ES-I3 (cell line): ENCODE measurements at regions not wholly inside any gene's neighbourhood (a gene's known extent, or its start where the extent isn't known, plus 50 kb on each side); places are given as distances from the start of the nearest gene placed in this dataset.

Experiments
- H3K36me3 ChIP-seq: 2 replicates; pipeline ENCODE4 v1.6.1; 2013; ENCODE audit warnings: mild to moderate bottlenecking, low read length, control low read depth, moderate library complexity; ENCODE audit not compliant: insufficient read depth
- H3K4me1 ChIP-seq: 2 replicates; pipeline ENCODE4 v1.6.1; 2013; ENCODE audit warnings: mild to moderate bottlenecking, control low read depth, low read length; ENCODE audit not compliant: insufficient read depth
- H3K9ac ChIP-seq: 2 replicates; pipeline ENCODE4 v1.6.1; 2013; ENCODE audit warnings: low read depth, mild to moderate bottlenecking, low read length, moderate library complexity
- H3K9me3 ChIP-seq: 2 replicates; pipeline ENCODE4 v1.6.1; 2013; ENCODE audit warnings: mild to moderate bottlenecking, low read length, moderate library complexity; ENCODE audit not compliant: control insufficient read depth, insufficient read depth

GRCh38 chr5:74576941-74577456 lies 63.5 kb downstream of the ENC1 start:
- Histone ChIP-seq H3K36me3 (no peaks in the 10 kb centered on the region), H3K4me1 (0 out of 2 replicates have a peak, but pooled peaks cover 4% of the 10 kb centered on the region), H3K9me3 (no peaks in the 10 kb centered on the region), H3K9ac (no peak overlapping the region)

- Histone ChIP-seq H3K9me3 (no peaks in the 10 kb centered on the region), H3K9ac (no peak overlapping the region), H3K4me1 (0 out of 2 replicates have a peak, but pooled peaks cover 4% of the 10 kb centered on the region), H3K36me3 (no peaks in the 10 kb centered on the region)
These were observed 64.6 kb downstream of the ENC1 start for GRCh38 chr5:74575741-74576538.

- Histone ChIP-seq H3K4me1 (no peaks in the 10 kb centered on the region), H3K9me3 (no peaks in the 10 kb centered on the region), H3K36me3 (no peaks in the 10 kb centered on the region), H3K9ac (no peak overlapping the region)
These were observed 70.3 kb downstream of the ENC1 start for GRCh38 chr5:74570250-74570649.

GRCh38 chr5:74567411-74567995 lies 73.0 kb downstream of the ENC1 start:
- no peak overlapping the region for H3K9ac ChIP-seq
- H3K4me1 ChIP-seq, result no peaks in the 10 kb centered on the region
- no peaks in the 10 kb centered on the region for H3K36me3 ChIP-seq
- no peaks in the 10 kb centered on the region for H3K9me3 ChIP-seq

- no peak overlapping the region for H3K9ac ChIP-seq
These were observed 78.4 kb downstream of the ENC1 start for GRCh38 chr5:74562122-74562521.

GRCh38 chr5:74560245-74560644 lies 80.3 kb downstream of the ENC1 start:
- no peaks in the 10 kb centered on the region for H3K9me3 ChIP-seq
- H3K4me1 ChIP-seq, result peaks cover 7% of the 10 kb centered on the region
- H3K9ac ChIP-seq, result no peak overlapping the region
- H3K36me3 ChIP-seq, result no peaks in the 10 kb centered on the region

More at GRCh38 chr5:74562122-74562521, 78.4 kb downstream of the ENC1 start:
- H3K9me3 ChIP-seq, result no peaks in the 10 kb centered on the region
- H3K36me3 ChIP-seq, result no peaks in the 10 kb centered on the region
- no peaks in the 10 kb centered on the region for H3K4me1 ChIP-seq

GRCh38 chr5:74556631-74557595 lies 83.6 kb downstream of the ENC1 start:
- Histone ChIP-seq H3K9me3 (no peaks in the 10 kb centered on the region), H3K9ac (no peak overlapping the region), H3K36me3 (no peaks in the 10 kb centered on the region), H3K4me1 (peaks cover 7% of the 10 kb centered on the region)

GRCh38 chr5:74556006-74556405 lies 84.5 kb downstream of the ENC1 start:
- Histone ChIP-seq H3K36me3 (no peaks in the 10 kb centered on the region), H3K9me3 (no peaks in the 10 kb centered on the region), H3K4me1 (peaks cover 7% of the 10 kb centered on the region), H3K9ac (no peak overlapping the region)

GRCh38 chr5:74552101-74552500 lies 88.4 kb downstream of the ENC1 start:
- H3K9ac ChIP-seq, result no peak overlapping the region
- peaks cover 15% of the 10 kb centered on the region for H3K4me1 ChIP-seq
- no peaks in the 10 kb centered on the region for H3K36me3 ChIP-seq
- no peaks in the 10 kb centered on the region for H3K9me3 ChIP-seq

- Histone ChIP-seq H3K9ac (no peak overlapping the region), H3K36me3 (no peaks in the 10 kb centered on the region), H3K9me3 (no peaks in the 10 kb centered on the region), H3K4me1 (peaks cover 9% of the 10 kb centered on the region)
These were observed 89.6 kb downstream of the ENC1 start for GRCh38 chr5:74550927-74551326.

- H3K36me3 ChIP-seq, result no peaks in the 10 kb centered on the region
- no peaks in the 10 kb centered on the region for H3K9me3 ChIP-seq
- H3K9ac ChIP-seq, result no peak overlapping the region
- H3K4me1 ChIP-seq, result peaks cover 15% of the 10 kb centered on the region
These were observed 91.1 kb downstream of the ENC1 start for GRCh38 chr5:74549384-74549783.

- H3K4me1 ChIP-seq, result peaks cover 30% of the 10 kb centered on the region
- no peaks in the 10 kb centered on the region for H3K36me3 ChIP-seq
- no peaks in the 10 kb centered on the region for H3K9me3 ChIP-seq
- no peak overlapping the region for H3K9ac ChIP-seq
These were observed 93.7 kb downstream of the ENC1 start for GRCh38 chr5:74546796-74547195.

- Histone ChIP-seq H3K36me3 (no peaks in the 10 kb centered on the region), H3K9ac (no peak overlapping the region), H3K4me1 (peaks cover 38% of the 10 kb centered on the region), H3K9me3 (no peaks in the 10 kb centered on the region)
These were observed 95.7 kb downstream of the ENC1 start for GRCh38 chr5:74544811-74545210.
